GM12873 (cell line): ENCODE measurements at regions not wholly inside any gene's neighbourhood (a gene's known extent, or its start where the extent isn't known, plus 50 kb on each side); places are given as distances from the start of the nearest gene placed in this dataset.

Experiments
- CTCF ChIP-seq: IDR thresholded peaks from 2 replicates; pipeline ENCODE4 v1.5.1; 2012; ENCODE audit warnings: low read depth, mild to moderate bottlenecking, moderate library complexity, low read length, control low read depth; ENCODE audit not compliant: insufficient read depth; ENCODE audit errors: missing control alignments

GRCh38 chr1:62998845-62999649 is 215.1 kb downstream of the ATG4C start:
- no peak for TF ChIP-seq CTCF

- TF ChIP-seq CTCF = no peak
Observed at GRCh38 chr1:63000508-63000907, 216.6 kb downstream of the ATG4C start.

GRCh38 chr1:63004868-63005267 is 220.9 kb downstream of the ATG4C start:
- TF ChIP-seq CTCF = peak; percentile 3

- no peak for TF ChIP-seq CTCF
Observed at GRCh38 chr1:63005812-63006211, 221.9 kb downstream of the ATG4C start.

GRCh38 chr1:63009421-63009820 is 225.5 kb downstream of the ATG4C start:
- TF ChIP-seq CTCF = no peak

GRCh38 chr1:63010913-63011660 is 227.2 kb downstream of the ATG4C start:
- TF ChIP-seq CTCF = no peak

GRCh38 chr1:63012339-63012738 is 228.4 kb downstream of the ATG4C start:
- TF ChIP-seq CTCF = no peak
